ENCODE measurements at regions not wholly inside any gene's neighbourhood (a gene's known extent, or its start where the extent isn't known, plus 50 kb on each side); places are given as distances from the start of the nearest gene placed in this dataset.

GRCh38 chr1:56187405-56187804 is 392.0 kb downstream of the PLPP3 start (continued):
- TF ChIP-seq FOXM1 (CRISPR knock-in tag; IDR thresholded peaks at IDR 0.05) (no peak), KAT7 (CRISPR knock-in tag; IDR thresholded peaks at IDR 0.05; ENCODE audit: borderline replicate concordance) (no peak), SOX5 (CRISPR knock-in tag; IDR thresholded peaks at IDR 0.05; ENCODE audit: borderline replicate concordance) (no peak), KLF13 (CRISPR knock-in tag; IDR thresholded peaks at IDR 0.05) (no peak), ZC3H13 (CRISPR knock-in tag; IDR thresholded peaks at IDR 0.05) (no peak), TFAP4 (IDR thresholded peaks at IDR 0.05; ENCODE audit: borderline replicate concordance, low read depth) (no peak), SP5 (CRISPR knock-in tag; IDR thresholded peaks at IDR 0.05; ENCODE audit: borderline replicate concordance, low read depth) (no peak), ZBTB34 (CRISPR knock-in tag; IDR thresholded peaks at IDR 0.05) (no peak), DBP (CRISPR knock-in tag; IDR thresholded peaks at IDR 0.05; ENCODE audit: not compliant biosample characterization) (no peak), ZNF329 (CRISPR knock-in tag; IDR thresholded peaks at IDR 0.05; ENCODE audit: low read depth) (no peak), ZNF430 (CRISPR knock-in tag; IDR thresholded peaks at IDR 0.05) (no peak), ZNF24 (IDR thresholded peaks at IDR 0.05) (no peak), ZNF253 (CRISPR knock-in tag; IDR thresholded peaks at IDR 0.05; ENCODE audit: borderline replicate concordance) (no peak), CAMTA2 (CRISPR knock-in tag; IDR thresholded peaks at IDR 0.05; ENCODE audit: borderline replicate concordance) (no peak)
